ENCODE measurements at regions not wholly inside any gene's neighbourhood (a gene's known extent, or its start where the extent isn't known, plus 50 kb on each side); places are given as distances from the start of the nearest gene placed in this dataset.
"Not testable (repeated sequence)": the region's sequence is repeated elsewhere in the genome, so short reads cannot be mapped to it uniquely, and the experiment has no call there.

- not testable (repeated sequence) for DNase-seq
Measured at GRCh38 chr5:174498575-174498974, 225.8 kb upstream of the MSX2 start.

- DNase-seq: no peak
Measured at GRCh38 chr5:174500636-174501035, 223.7 kb upstream of the MSX2 start.

GRCh38 chr5:174501461-174502069 lies 222.8 kb upstream of the MSX2 start:
- no peak for DNase-seq

- DNase-seq: no peak
Measured at GRCh38 chr5:174503086-174503460, 221.3 kb upstream of the MSX2 start.

- no peak for DNase-seq
Measured at GRCh38 chr5:174503461-174504265, 220.7 kb upstream of the MSX2 start.

- DNase-seq: no peak
Measured at GRCh38 chr5:174504266-174504726, 220.1 kb upstream of the MSX2 start.

- DNase-seq: no peak
Measured at GRCh38 chr5:174505621-174506020, 218.8 kb upstream of the MSX2 start.

GRCh38 chr5:174510782-174511453 lies 213.5 kb upstream of the MSX2 start:
- not testable (repeated sequence) for DNase-seq

GRCh38 chr5:174511714-174512253 lies 212.6 kb upstream of the MSX2 start:
- no peak for DNase-seq

GRCh38 chr5:174514325-174514724 lies 210.1 kb upstream of the MSX2 start:
- no peak for DNase-seq

GRCh38 chr5:174514983-174515394 lies 209.4 kb upstream of the MSX2 start:
- DNase-seq: no peak

- DNase-seq: no peak
Measured at GRCh38 chr5:174516741-174517140, 207.6 kb upstream of the MSX2 start.

GRCh38 chr5:174518512-174518911 lies 205.9 kb upstream of the MSX2 start:
- no peak for DNase-seq

GRCh38 chr5:174520420-174521396 lies 203.7 kb upstream of the MSX2 start:
- no peak for DNase-seq

GRCh38 chr5:174521449-174521848 lies 202.9 kb upstream of the MSX2 start:
- DNase-seq: no peak

GRCh38 chr5:174522480-174523260 lies 201.7 kb upstream of the MSX2 start:
- no peak for DNase-seq

GRCh38 chr5:174523311-174524071 lies 200.9 kb upstream of the MSX2 start:
- DNase-seq: peak in 1 of 2 experiments; percentile 26

GRCh38 chr5:174524351-174524750 lies 200.0 kb upstream of the MSX2 start:
- no peak for DNase-seq

GRCh38 chr5:174526177-174526576 lies 198.2 kb upstream of the MSX2 start:
- DNase-seq: no peak

GRCh38 chr5:174527916-174528540 lies 196.4 kb upstream of the MSX2 start:
- DNase-seq: no peak
